DMS79 treated with DMSO at 0.1 percent for 48 hours (cell line): ENCODE measurements at regions not wholly inside any gene's neighbourhood (a gene's known extent, or its start where the extent isn't known, plus 50 kb on each side); places are given as distances from the start of the nearest gene placed in this dataset.
"Not testable (repeated sequence)": the region's sequence is repeated elsewhere in the genome, so short reads cannot be mapped to it uniquely, and the experiment has no call there.

Source experiments
- DNase-seq: peaks from one replicate; lab custom pipeline; 2025; lab: John Stamatoyannopoulos, UW

DNA sequence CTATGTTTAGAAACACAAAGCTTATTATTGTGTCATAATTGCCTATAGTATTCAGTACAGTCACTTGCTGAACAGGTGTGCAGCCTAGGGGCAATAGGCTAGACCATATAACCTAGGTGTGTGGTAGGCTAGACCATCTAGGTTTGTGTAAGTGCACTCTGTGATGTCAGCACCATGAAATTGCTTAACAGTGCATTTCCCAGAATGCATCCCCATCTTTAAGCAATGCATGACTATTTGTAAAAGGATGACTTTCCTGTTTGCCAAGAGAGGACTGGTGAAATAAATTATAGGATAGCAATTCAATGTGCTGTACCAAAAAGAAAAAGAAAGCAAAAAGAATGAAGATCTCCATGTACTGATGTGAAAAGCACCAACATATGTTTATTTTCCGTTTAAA lies 288.7 kb upstream of the AUTS2 start:
- no peak for DNase-seq

DNA sequence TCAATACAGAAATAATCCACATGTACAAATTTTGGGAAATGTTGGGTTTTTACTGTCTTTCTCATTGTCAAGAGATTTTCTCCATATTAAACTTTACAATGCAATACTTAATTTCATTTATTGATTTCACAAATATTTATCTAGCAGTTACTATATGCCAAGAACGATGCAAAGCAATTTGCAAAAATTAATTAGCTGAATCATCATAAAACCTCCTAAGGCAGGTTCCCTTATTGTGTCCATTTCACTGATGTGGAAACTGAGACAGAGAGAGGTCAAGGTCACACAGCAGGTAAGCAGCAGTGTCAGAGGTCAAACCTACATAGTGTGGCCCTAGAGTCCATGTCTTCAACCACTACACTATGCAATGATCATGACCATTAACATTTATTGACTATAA lies 286.8 kb upstream of the AUTS2 start:
- no peak for DNase-seq

DNA sequence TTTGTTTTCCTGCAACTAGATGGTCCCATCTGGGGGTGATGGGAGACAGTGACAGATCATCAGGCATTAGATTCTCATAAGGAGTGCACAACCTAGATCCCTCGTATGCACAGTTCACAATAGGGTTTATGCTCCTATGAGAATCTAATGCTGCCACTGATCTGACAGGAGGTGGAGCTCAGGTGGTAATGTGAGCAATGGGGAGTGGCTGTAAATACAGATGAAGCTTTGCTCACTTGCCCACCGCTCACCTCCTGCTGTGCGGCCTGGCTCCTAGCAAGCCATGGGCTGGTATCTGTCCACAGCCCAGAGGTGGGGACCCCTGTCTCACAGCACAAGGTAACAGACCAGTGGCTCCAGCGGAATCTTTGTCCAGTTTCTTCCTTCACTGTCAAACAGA lies 284.4 kb upstream of the AUTS2 start:
- not testable (repeated sequence) for DNase-seq

DNA sequence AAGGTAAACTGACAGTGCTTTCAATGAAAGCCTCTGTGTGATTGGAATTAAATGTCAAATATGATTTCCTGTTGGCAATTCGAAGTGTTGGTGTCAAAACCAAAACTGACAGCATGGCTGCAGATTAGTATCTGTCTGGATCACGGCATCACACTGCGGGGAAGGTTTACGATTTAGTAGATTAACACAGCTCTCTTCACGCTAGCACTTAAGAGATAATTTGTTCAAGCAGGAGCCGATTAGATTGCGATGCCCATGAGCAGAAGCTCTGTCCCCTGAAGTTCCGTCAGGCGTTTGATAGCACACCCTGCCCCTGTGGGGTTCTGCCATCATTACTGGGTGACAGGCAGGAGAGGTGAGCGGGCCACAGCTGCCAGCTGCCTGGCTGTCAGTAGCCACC lies 279.5 kb upstream of the AUTS2 start:
- DNase-seq, result no peak

DNA sequence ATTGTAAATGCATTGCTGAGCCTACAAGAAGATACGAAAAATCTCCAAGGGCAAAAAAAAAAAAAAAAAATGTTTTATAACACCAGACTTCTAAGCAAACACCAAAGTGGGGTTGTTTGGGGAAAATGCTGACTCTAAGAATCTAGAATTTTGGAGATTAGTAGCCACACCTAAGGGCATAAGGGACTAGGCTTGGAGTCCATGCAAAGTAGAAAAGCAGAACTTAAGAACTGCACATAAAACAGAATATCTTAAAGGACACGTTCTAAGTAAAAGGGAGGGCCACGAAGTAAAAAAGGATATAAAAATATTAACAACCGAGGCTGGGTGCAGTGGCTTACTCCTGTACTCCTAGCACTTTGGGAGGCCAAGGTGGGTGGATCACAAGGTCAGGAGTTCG lies 269.8 kb upstream of the AUTS2 start:
- no peak for DNase-seq

DNA sequence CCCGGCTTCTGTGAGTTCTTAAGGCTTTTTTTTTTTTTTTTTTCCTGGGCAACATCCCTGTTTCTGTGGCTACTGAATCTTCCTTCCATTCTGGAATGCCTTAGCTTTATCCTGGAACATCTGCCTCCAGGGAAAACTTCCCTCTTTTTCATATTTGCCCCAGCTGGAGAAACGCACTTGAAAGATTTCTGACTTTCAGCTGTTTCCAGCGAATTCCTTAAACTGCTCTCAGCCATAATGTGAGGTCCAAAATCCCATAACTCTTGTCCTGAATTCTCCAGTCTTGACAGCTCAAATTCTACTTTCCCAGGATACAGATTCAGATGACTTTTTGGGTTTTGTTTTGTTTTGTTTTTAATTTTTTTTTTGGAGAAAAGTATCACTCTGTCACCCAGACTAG lies 263.6 kb upstream of the AUTS2 start:
- no peak for DNase-seq

DNA sequence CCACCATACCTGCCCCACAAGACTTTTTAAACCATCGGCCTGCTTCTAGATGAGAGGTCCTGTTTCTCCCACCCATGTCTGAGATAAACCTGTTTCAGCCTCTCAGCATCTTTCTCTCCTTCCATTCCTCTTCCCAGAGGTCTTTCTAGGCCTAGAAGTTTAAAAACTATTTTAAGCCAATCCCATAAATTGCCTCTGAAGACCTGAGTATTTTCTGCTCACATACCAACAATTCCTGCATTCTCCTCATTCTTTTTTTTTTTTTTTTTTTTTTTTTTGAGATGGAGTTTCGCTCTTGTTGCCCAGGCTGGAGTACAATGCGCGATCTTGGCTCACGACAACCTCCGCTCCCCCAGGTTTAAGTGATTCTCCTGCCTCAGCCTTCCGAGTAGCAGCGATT lies 262.9 kb upstream of the AUTS2 start:
- no peak for DNase-seq

DNA sequence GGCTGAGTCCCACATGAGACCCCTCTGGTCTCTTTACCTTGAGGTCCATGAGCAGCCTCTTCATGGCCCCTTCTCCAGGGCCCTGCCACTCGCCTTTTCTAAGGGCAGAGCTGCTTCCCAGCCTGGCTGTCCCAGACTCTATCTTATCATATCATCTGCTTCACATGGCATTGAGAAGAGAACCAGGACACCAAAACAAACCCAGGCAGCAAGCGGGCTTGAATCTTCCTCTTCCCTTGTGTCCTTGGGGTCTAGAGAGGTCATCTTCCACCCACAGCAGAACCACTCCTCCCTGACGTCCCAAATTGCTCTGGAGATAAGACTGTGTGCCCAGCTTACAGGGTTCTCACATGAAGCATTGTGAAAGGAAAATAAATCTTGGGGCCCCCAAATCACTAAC lies 261.3 kb upstream of the AUTS2 start:
- DNase-seq, result no peak

DNA sequence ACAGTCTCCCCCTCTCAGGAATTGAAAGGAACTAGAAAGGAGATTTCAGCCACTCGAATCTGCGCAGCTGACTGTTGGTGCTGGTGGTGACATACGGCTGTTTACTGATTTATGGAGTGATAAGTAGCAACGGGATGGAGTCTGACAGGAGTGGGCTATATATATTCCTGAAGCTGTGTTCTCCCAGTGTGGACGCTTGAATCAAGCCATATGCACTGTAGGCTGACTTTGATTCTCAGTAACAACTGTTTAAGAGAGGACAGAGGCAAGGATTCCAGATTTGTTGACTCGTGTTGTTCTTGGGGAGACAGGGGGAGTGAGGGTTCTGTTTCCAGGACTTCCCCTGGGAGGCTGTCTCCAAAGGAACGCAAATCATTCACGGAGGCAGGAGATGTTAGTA lies 260.1 kb upstream of the AUTS2 start:
- DNase-seq, result no peak

DNA sequence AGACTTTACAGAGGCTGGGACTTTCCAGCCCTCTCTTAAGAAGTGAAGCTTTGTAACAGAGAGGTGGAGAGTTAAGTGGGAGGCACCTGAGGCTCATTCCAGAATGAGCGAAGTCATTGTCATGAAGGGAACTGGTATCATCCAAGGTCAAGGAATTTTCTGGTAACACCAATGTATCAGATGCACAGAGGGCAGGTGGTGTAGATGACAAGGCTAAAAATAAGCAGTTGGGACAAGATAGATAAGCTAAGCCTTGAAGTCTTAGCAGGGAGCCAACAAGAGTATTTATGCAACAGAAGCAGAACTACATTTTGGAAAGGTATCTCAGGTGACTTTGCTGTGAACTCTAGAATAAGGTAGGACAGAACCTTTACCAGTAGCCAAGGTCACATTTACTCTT lies 257.0 kb upstream of the AUTS2 start:
- DNase-seq, result no peak

DNA sequence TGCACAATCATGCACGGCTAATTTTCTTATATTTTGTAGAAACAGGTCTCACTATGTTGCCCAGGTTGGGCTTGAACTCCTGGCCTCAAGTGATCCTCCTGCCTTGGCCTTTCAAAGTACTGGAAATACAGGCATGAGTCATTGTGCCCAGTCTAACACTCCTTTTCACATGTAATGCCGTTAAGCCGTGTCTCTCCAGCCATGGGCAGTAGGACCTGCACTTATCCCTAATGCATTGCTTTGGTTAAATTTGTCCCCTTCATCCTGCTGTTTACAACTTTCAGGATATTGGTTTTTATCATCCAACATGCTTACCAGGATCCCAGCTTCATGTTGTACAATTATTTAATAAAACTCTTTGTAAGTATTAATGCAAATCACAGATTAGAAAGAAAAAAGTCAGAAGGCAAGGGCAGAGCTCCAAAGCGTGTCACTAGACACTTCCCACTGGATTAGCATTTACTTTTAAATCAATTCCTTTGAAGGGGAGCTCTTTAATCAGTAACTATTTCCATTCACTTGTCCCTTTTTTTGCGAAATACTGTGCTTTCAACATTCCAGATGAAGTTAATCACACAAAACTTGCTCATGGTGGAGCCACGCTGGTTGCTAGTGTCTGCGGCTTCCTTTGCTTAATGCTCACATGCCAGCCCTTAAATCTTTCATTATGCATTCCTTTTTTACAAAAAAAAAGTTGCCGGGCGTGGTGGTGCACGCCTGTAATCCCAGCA lies 256.0 kb upstream of the AUTS2 start:
- DNase-seq, result no peak

DNA sequence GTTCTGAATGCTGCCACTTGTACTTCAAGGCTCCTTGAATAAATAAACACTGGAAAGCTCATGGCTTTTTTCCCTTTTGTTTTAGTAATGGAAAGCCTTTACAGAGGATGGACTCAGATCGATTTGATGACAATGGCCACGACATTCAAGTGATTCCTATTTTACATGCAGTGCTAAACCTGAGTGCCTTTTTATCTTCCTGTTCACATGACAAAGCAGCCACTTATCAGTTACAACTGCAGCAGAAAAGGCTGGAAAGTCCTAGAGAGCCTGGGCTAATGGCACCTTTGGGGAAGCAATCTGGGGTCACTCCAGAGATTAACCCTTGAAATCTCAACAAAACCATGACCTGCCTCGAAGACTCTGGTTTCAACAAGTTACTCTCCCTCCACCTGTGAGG lies 249.0 kb upstream of the AUTS2 start:
- DNase-seq, result peak; percentile 75

DNA sequence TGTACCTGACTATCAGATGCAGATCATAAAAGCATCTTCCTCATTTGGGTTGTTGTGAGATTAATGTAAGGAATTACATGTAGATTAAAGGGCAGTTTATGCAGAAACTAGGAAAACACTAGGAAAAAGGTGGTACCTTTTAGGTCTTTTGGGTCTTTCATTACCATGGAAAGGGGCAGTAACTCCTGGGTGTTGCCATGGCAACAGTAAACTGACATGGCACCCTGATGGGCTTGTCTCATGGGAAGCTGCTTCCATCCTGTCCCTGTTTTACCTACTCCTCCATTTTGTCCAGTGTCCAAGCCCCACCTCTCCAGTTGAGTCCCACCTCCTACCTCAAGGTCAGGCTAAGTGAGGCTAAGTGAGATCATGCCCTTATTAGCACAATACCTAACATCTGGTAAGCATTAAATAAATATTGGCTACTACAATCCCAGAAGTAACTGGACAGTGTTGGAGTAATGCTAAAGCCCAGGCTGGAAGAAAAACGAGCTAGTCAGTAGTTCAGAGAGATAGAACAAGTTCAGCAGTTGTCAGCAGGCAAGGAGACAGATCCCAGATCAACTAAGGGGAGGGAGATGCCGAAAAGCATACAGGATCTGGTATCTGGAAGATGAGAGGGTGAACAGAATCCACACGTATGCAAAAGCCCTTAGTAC lies 240.0 kb upstream of the AUTS2 start:
- DNase-seq, result no peak

DNA sequence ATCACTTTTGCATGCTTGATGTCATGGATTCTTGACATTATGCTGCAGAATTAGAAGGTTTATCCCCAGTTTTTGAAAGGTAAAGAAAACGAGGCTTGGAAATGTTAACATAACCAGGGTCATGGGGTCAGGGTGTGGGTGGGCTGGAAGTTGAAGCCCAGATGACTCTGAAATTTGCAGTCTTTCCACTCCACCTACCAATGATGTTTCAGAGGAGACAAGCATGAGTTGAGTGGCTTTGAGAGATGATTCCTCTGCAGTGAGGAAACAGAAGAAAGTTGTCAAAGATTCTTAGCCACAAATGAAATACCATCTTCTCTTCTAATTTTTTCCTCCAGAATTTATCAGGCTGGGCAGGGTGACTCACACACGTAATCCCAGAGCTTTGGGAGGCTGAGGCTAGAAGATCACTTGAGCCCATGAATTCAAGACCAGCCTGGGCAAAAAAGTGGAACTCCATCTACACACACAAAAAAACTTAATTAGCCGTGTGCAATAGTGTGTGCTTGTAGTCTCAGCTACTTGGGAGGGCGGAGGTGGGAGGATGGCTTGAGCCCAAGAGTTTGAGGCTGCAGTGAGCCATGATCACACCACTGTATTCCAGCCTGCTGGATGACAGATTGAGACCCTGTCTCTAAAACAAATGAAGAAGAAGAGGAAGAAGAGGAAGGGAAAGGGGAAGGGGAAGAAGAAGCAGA lies 239.1 kb upstream of the AUTS2 start:
- no peak for DNase-seq

DNA sequence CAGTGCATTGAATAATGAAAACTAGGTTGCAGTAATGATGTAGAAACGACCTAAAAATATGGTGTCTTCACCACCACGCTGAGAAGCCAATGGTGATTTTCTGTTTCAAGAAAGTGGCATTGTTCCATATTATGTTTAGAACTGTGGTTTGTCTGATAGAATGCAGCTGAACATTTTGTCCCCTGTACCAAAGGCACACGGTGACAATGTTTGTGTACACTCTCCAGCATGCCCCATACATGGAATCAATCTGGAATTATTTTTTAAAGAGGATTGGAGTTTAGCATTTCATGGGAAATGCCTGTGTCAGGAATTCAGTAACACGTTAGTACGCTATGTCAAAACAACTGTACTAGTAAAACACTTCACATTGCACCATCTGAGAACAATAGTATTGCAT lies 237.4 kb upstream of the AUTS2 start:
- DNase-seq, result no peak

DNA sequence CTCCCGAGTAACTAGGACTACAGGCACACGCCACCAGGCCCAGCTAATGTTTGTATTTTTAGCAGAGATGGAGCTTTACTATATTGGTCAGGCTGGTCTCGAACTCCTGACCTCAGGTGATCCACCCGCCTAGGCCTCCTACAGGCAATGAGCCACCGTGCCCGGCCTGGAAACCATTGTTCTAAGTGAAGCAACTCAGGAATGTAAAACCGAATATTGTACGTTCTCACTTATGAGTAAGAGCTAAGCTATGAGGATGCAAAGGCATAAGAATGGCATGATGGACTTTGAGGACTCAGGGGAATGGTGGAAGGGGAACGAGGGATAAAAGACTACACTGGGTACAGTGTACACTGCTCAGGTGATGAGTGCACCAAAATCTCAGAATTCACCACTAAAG lies 235.1 kb upstream of the AUTS2 start:
- DNase-seq, result no peak

DNA sequence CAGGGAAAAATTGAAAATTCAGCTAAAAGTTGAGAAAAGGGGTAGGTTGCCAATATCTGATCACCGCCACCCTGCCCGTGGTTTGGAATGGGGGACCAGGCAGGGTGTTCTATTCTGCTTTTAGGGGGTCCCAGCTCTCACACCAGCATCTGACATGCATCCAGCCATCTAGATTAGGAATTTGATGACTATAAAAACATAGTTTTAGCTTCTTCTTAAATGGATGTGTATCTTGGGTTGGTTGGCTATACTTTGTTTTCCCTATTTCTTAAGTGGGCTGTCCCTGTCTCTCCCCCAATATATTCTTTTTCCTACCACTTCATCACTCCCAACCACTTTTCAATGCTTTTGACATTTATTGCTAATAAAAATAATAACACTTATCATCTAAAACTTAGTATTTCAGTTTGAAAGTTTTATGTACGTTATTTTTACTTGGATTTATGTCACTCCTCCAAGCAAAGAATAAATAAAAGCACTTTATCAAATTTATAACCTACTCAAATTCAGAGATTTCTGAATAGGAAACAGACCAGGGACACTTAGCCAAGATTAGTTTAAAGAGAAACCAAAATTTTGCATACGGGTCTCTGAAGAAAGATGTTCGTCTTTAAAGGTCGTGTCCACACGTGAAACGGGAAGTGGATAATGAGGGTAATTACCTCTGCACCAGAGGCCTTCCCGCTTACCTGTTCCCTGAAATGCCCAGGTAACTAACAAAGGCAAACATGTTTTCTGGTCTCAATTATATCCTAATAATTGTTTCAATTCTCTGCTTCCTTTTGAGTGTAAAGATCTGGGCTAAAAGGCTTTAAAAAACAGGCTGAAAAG lies 233.2 kb upstream of the AUTS2 start:
- no peak for DNase-seq

DNA sequence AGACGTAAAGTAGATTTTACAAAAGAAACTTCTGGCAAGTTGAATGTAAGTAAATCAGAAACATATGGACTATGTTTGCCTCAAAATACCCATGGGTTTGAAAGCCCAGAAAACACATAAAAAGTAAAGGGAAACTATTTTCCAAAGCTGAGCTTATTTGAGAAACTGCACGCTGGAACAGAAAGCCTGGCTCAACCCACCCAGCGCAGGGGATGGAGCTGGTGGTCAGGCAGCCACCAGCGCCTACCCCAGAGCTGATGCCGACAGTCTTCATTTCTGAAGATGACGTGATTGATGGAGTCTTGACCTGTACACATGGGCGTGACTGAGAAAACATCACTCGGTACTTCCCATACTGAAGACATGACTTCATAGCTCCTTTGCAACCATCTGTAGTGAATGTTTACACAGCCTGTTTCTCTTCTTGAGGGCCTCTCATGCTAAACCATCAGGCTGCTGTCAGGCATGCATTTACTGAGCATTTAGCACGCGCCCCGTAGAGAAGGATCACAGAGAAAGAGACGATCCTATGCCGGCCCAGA lies 232.6 kb upstream of the AUTS2 start:
- peak; percentile 74 for DNase-seq

DNA sequence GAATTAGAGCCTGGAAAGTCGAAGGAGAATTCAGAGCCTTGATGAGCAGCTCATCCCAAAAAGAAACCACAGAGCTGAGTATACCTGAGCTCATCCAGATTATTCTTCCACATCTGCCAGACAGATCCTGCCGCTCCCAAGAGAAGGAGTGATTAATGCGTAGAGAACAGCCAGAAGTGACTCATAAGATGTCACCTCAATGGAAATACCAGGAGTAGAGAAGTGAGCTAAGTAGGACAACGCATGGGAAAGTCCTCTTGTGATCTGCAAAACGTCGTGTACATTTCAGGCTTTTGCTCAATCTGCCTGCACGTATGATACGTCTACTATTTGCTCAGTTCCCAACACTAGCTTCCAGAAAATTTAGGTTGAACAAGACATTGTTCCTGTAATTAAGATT lies 230.5 kb upstream of the AUTS2 start:
- no peak for DNase-seq

DNA sequence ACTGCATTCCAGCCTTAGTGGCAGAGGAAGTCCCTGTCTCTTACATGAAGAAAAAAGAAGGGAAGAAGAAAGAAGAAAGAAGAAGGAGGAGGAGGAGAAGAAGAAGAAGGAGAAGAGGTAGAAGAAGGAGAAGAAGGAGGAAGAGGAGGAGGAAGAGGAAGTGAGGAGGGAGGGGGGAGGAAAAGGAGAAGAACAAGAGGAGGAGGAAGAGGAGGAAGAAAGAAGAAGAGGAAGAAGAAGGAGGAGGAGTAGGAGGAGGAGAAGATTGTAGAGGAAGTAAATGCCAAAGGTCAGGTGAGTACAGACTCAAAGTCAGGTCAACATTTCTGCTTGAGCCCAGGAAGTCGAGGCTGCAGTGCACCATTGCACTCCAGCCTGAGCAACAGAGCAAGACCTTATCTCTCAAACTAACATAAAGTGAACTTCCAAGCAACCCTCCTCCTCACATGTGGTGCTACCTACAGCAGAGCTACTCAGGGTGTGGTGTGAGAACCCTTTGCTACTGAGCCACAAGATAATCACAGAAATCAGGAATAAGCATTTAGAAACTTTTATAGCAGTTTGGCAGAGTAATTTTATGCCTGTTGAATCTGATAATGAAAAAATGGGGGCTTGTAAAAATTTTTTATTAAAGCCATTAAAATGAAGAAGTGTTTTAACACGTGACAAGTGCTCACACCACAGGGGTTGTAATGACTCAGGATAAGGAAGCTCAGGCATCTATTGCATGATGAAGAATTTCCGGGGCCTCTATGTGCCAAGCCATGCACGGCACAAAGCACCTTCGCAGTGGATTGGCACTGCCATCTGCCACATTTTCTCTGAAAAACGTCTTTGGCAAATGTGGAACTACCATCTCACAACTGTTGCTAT lies 224.9 kb upstream of the AUTS2 start:
- no peak for DNase-seq

DNA sequence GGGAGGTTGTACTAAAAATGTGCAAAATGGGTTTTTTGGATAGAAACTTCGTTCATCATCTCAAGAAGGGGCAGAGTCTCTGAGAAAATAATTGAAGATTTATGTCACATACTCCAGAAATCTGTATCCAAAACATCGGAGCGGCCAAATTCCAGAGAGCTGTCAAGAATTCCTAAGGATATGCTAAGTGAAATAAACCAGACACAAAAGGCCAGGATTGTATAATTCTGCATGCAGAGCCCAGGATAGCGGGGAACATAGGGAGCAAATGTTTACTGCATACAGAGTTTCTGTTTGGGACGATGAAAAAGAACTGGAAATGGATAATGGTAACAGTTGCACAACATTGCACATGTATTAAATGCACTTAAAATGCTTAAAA lies 224.2 kb upstream of the AUTS2 start:
- DNase-seq, result no peak
